ENCODE measurements at regions not wholly inside any gene's neighbourhood (a gene's known extent, or its start where the extent isn't known, plus 50 kb on each side); places are given as distances from the start of the nearest gene placed in this dataset.

DNA sequence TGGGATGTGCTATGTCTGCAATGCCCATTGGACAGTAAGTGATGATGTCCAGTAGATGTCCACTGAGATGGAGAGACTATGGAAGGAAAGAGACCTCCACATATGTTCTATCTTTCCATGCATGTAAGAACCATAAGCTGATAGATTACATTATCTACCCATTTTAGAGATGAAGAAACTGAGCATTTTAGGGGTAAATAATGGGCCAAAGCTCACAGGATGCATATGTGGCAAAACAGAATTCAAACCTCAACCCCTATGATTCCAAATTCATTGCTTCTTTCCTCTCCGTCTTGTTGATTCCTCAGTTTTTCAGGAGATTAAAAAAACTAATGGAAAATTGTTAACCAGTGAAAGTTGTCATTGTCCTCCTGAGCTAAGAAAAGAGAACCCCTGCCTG, 200.7 kb upstream of the PWP1 start:
- Histone ChIP-seq H3K9me3 (ENCODE audit: insufficient read depth in 2 of 2, low read depth in 1 of 2, low read length in 1 of 2) (no peaks in the 10 kb centered on the region), H3K4ac (replicated peaks; ENCODE audit: insufficient read length, low read depth, low read length) (no peak overlapping the region), H4K5ac (ENCODE audit: insufficient read length, low read depth, low read length) (no peak overlapping the region), H3K36me3 (ENCODE audit: control insufficient read depth in 2 of 4, insufficient read depth in 4 of 4, low read length in 3 of 4) (no peaks in the 10 kb centered on the region), H2AK5ac (ENCODE audit: low read depth, low read length) (no peak overlapping the region), H3K4me3 (ENCODE audit: extremely low read depth in 1 of 4, insufficient read depth in 2 of 4, low read depth in 3 of 4, low read length in 4 of 4) (no peak overlapping the region), H3K27ac (ENCODE audit: low read depth, low read length) (no peak overlapping the region), H2BK5ac (ENCODE audit: low read depth, low read length) (no peak overlapping the region), H3K27me3 (replicated peaks in 1 of 4; ENCODE audit: control insufficient read depth in 3 of 4, extremely low read depth in 1 of 4, insufficient read depth in 3 of 4, low read length in 3 of 4) (peaks cover 0 to 2% (median 0%) of the 10 kb centered on the region in 4 experiments; a peak in 2 of 7 replicates), H2AFZ (ENCODE audit: low read length) (no peak overlapping the region), H3K4me1 (replicated peaks in 1 of 4; ENCODE audit: control insufficient read depth in 3 of 4, insufficient read depth in 4 of 4, low read length in 3 of 4) (no peaks in the 10 kb centered on the region), H2BK15ac (ENCODE audit: low read length) (no peak overlapping the region), H2BK120ac (replicated peaks; ENCODE audit: low read depth, low read length) (no peak overlapping the region), H3K23ac (ENCODE audit: insufficient read length) (no peak overlapping the region), H3K56ac (replicated peaks; ENCODE audit: insufficient read length, low read depth, low read length) (no peak overlapping the region), H4K20me1 (replicated peaks in 1 of 2; ENCODE audit: control insufficient read depth in 1 of 2, insufficient read depth in 2 of 2, low read length in 2 of 2) (peaks cover 0 to 2% of the 10 kb centered on the region in 2 experiments), H3K23me2 (ENCODE audit: low read depth, low read length) (no peaks in the 10 kb centered on the region), H3K79me1 (ENCODE audit: low read depth, low read length) (no peaks in the 10 kb centered on the region), H4K8ac (ENCODE audit: extremely low read depth, insufficient read depth, low read length) (no peak overlapping the region), H3K79me2 (ENCODE audit: control insufficient read depth in 1 of 2, insufficient read depth in 2 of 2, low read length in 2 of 2) (no peaks in the 10 kb centered on the region), H3K18ac (ENCODE audit: extremely low read depth, low read length) (no peak overlapping the region), H4K91ac (replicated peaks; ENCODE audit: insufficient read length, low read length) (no peak overlapping the region), H3K9ac (replicated peaks in 1 of 4; ENCODE audit: extremely low read depth in 1 of 4, low read depth in 3 of 4, low read length in 3 of 4) (no peak overlapping the region), H2BK12ac (ENCODE audit: low read depth, low read length) (no peak overlapping the region), H3K14ac (ENCODE audit: insufficient read length) (no peak overlapping the region), H2BK20ac (ENCODE audit: low read length) (no peak overlapping the region), H3K4me2 (ENCODE audit: insufficient read depth in 1 of 2, low read depth in 2 of 2, low read length in 2 of 2) (no peak overlapping the region)
- 89% methylated on average over 1 of the region's 1 CpG; no CpG with 5 or more reads in 1 of the 2 experiments for WGBS, 2 experiments (ENCODE audit: extremely low coverage in 1 of 2, insufficient coverage in 1 of 2, insufficient read length in 1 of 2, insufficient replicate concordance in 2 of 2, low coverage in 1 of 2, low lambda C conversion rate in 2 of 2, missing lambda C conversion rate in 1 of 2)
- no peak for TF ChIP-seq SIX5 (IDR thresholded peaks at IDR 0.05; ENCODE audit: low read depth, low read length)
- no peak for TF ChIP-seq MAFK (IDR thresholded peaks at IDR 0.05; ENCODE audit: low read depth, low read length)
- no peak for TF ChIP-seq TAF7 (optimal IDR thresholded peaks at IDR 0.05; ENCODE audit: borderline replicate concordance, low read depth, low read length)
- TF ChIP-seq USF2 (IDR thresholded peaks at IDR 0.05; ENCODE audit: low read length): no peak
- no peak for TF ChIP-seq KDM1A (IDR thresholded peaks at IDR 0.05; ENCODE audit: borderline replicate concordance, low read length)
- TF ChIP-seq RFX5 (IDR thresholded peaks at IDR 0.05; ENCODE audit: borderline replicate concordance, low read depth, low read length): no peak
- no peak for TF ChIP-seq BRCA1 (IDR thresholded peaks at IDR 0.05; ENCODE audit: low read depth, low read length)
- TF ChIP-seq SRF (IDR thresholded peaks at IDR 0.05; ENCODE audit: low read depth, low read length): no peak
- FAIRE-seq (no peak), DNase-seq (ENCODE audit: low read depth in 1 of 2, low spot score in 2 of 2) (no peak)
- ChIA-PET CTCF (ENCODE audit: partially characterized antibody) (interaction anchor here (1.0 to 2.1 kb wide), 3 partner anchors 9 to 78 kb away, joined by 3 to 5 read pairs (median 4); no protein-coding TSS in a partner anchor), POLR2A (ENCODE audit: partially characterized antibody) (no interaction called here)

All from H1 (cell line).